Eye (tissue), 1 donor: ENCODE measurements at regions not wholly inside any gene's neighbourhood (a gene's known extent, or its start where the extent isn't known, plus 50 kb on each side); places are given as distances from the start of the nearest gene placed in this dataset.
"Not testable (repeated sequence)": the region's sequence is repeated elsewhere in the genome, so short reads cannot be mapped to it uniquely, and the experiment has no call there.

Experiments
- DNase-seq: peaks from one replicate; pipeline ENCODE4 v3.0.0-alpha.2; 2015

- DNase-seq = no peak
These were observed 409.6 kb downstream of the SEC23A start for GRCh38 chr14:38693423-38693822.

- DNase-seq = no peak
These were observed 413.1 kb upstream of the CLEC14A start for GRCh38 chr14:38669027-38669426.

- no peak for DNase-seq
These were observed 407.5 kb upstream of the CLEC14A start for GRCh38 chr14:38663382-38663781.

GRCh38 chr14:38662781-38663180, 406.9 kb upstream of the CLEC14A start:
- DNase-seq = no peak

- DNase-seq = no peak
These were observed 390.5 kb upstream of the CLEC14A start for GRCh38 chr14:38646391-38646790.

- not testable (repeated sequence) for DNase-seq
These were observed 379.0 kb upstream of the CLEC14A start for GRCh38 chr14:38634913-38635312.

- no peak for DNase-seq
These were observed 373.5 kb upstream of the CLEC14A start for GRCh38 chr14:38629412-38629811.

- DNase-seq = no peak
These were observed 371.3 kb upstream of the CLEC14A start for GRCh38 chr14:38627163-38627562.

- no peak for DNase-seq
These were observed 367.8 kb upstream of the CLEC14A start for GRCh38 chr14:38623661-38624060.

GRCh38 chr14:38618514-38618913, 362.6 kb upstream of the CLEC14A start:
- no peak for DNase-seq

- peak; percentile 41 for DNase-seq
These were observed 361.1 kb upstream of the CLEC14A start for GRCh38 chr14:38616959-38617358.

- DNase-seq = no peak
These were observed 356.0 kb upstream of the CLEC14A start for GRCh38 chr14:38611928-38612327.

GRCh38 chr14:38608244-38608643, 352.4 kb upstream of the CLEC14A start:
- DNase-seq = no peak

- no peak for DNase-seq
These were observed 349.6 kb upstream of the CLEC14A start for GRCh38 chr14:38605193-38606114.

- not testable (repeated sequence) for DNase-seq
These were observed 344.7 kb upstream of the CLEC14A start for GRCh38 chr14:38600572-38600971.

- DNase-seq = no peak
These were observed 337.6 kb upstream of the CLEC14A start for GRCh38 chr14:38593476-38593875.

- DNase-seq = no peak
These were observed 337.0 kb upstream of the CLEC14A start for GRCh38 chr14:38592764-38593442.

- DNase-seq = no peak
These were observed 334.0 kb upstream of the CLEC14A start for GRCh38 chr14:38589747-38590350.

GRCh38 chr14:38583471-38583870, 327.6 kb upstream of the CLEC14A start:
- DNase-seq = no peak

GRCh38 chr14:38578278-38578681, 322.4 kb upstream of the CLEC14A start:
- no peak for DNase-seq

- DNase-seq = no peak
These were observed 311.8 kb upstream of the CLEC14A start for GRCh38 chr14:38567703-38568102.

- no peak for DNase-seq
These were observed 305.8 kb upstream of the CLEC14A start for GRCh38 chr14:38561657-38562056.

GRCh38 chr14:38559711-38560110, 303.8 kb upstream of the CLEC14A start:
- DNase-seq = no peak

GRCh38 chr14:38557391-38557790, 301.5 kb upstream of the CLEC14A start:
- DNase-seq = not testable (repeated sequence)
